ENCODE measurements at regions not wholly inside any gene's neighbourhood (a gene's known extent, or its start where the extent isn't known, plus 50 kb on each side); places are given as distances from the start of the nearest gene placed in this dataset.
"Not testable (repeated sequence)": the region's sequence is repeated elsewhere in the genome, so short reads cannot be mapped to it uniquely, and the experiment has no call there.

DNA sequence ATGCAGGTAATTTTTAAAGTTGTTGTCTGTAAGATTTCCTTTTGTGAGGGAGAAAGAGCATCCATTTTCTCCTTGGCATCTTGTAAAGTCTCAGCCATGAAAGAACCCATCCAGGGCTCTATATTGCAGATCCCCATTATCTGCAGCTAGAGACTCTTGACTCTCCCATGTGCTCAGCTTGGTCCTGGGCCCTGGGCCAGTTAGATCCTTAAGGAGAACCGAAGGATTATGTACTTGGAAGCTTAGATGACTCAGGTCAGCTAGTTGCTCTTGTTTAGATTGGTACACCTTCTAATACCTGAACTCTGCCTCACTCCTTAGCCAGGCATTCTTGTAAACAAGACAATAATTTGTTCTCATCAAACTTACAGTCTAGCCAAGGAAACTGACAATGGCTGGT is 1617.6 kb downstream of the KHDRBS2 start:
- TF ChIP-seq ZNF433 (tag by site-specific recombination; IDR thresholded peaks at IDR 0.05; ENCODE audit: low read depth) (no peak), WT1 (tag by site-specific recombination; IDR thresholded peaks at IDR 0.05) (no peak), ZNF707 (tag by site-specific recombination; IDR thresholded peaks at IDR 0.05) (no peak), ZNF155 (tag by site-specific recombination; IDR thresholded peaks at IDR 0.05) (no peak), ZEB2 (tag by site-specific recombination; IDR thresholded peaks at IDR 0.05) (no peak), ZNF354C (tag by site-specific recombination; IDR thresholded peaks at IDR 0.05; ENCODE audit: borderline replicate concordance, low read depth) (no peak), ZNF558 (tag by site-specific recombination; IDR thresholded peaks at IDR 0.05) (no peak), ZNF747 (tag by site-specific recombination; IDR thresholded peaks at IDR 0.05) (no peak), ZSCAN23 (tag by site-specific recombination; IDR thresholded peaks at IDR 0.05) (no peak), ZNF112 (tag by site-specific recombination; IDR thresholded peaks at IDR 0.05) (no peak), ZNF223 (tag by site-specific recombination; IDR thresholded peaks at IDR 0.05) (no peak), SCRT1 (tag by site-specific recombination; IDR thresholded peaks at IDR 0.05; ENCODE audit: borderline replicate concordance) (no peak)
- TF ChIP-seq, protein P1, sequence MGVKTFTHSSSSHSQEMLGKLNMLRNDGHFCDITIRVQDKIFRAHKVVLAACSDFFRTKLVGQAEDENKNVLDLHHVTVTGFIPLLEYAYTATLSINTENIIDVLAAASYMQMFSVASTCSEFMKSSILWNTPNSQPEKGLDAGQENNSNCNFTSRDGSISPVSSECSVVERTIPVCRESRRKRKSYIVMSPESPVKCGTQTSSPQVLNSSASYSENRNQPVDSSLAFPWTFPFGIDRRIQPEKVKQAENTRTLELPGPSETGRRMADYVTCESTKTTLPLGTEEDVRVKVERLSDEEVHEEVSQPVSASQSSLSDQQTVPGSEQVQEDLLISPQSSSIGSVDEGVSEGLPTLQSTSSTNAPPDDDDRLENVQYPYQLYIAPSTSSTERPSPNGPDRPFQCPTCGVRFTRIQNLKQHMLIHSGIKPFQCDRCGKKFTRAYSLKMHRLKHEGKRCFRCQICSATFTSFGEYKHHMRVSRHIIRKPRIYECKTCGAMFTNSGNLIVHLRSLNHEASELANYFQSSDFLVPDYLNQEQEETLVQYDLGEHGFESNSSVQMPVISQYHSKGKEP (tag by site-specific recombination; IDR thresholded peaks at IDR 0.05), result no peak
- Histone ChIP-seq H3K9me3 (ENCODE audit: control insufficient read depth, insufficient read depth, low read depth, low read length) (no peaks in the 10 kb centered on the region), H3K4me1 (ENCODE audit: control insufficient read depth, insufficient read depth, low read length) (no peaks in the 10 kb centered on the region), H3K27ac (ENCODE audit: extremely low read depth, low read depth, low read length) (no peak overlapping the region), H3K4me3 (ENCODE audit: low read depth, low read length) (no peak overlapping the region), H3K36me3 (ENCODE audit: control insufficient read depth in 2 of 2, insufficient read depth in 1 of 2, low read length in 2 of 2) (no peaks in the 10 kb centered on the region)
- ChIA-PET POLR2A (no interaction called here), CTCF (no interaction called here)

DNA sequence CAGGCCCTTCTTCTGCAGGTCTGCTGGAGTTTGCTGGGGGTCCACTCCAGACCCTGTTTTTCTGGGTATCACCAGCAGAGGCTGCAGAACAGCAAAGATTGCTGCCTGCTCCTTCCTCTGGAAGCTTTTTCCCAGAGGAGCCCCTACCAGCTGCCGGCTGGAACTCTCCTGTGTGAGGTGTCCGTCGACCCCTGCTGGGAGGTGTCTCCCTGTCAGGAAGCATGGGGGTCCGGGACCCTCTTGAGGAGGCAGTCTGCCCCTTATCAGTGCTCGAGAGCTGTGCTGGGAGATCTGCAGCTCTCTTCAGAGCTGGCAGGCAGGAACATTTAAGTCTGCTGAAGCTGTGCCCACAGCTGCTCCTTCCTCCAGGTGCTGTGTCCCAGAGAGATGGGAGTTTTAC is 1622.8 kb downstream of the KHDRBS2 start:
- CTCF ChIA-PET; H3K4me1 ChIP-seq (ENCODE audit: control insufficient read depth, insufficient read depth, low read length); POLR2A ChIA-PET: not testable (repeated sequence)

DNA sequence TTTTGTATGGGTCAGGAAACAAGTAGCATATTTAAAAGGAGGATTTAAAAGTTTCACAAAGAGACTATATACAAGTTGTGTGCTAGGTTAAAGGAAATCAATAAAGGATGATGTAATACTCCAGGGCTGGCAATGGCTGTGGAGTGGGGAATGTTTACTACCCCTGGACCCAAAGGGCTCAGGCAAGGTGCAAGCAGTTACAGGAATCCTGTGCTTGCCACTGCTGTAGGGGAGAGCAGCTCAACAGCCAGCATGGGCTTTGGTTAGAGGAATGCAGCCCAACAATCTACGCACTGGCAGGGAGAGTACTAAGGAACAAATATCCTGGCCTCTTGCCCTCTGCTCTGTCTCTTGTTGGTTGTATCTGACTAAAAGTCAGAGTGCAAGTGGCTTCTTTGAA is 1642.2 kb downstream of the KHDRBS2 start:
- no peaks in the 10 kb centered on the region for H3K36me3 ChIP-seq (ENCODE audit: control insufficient read depth in 2 of 2, insufficient read depth in 1 of 2, low read length in 2 of 2)
- ChIA-PET POLR2A (no interaction called here), CTCF (no interaction called here)
- no peaks in the 10 kb centered on the region for H3K9me3 ChIP-seq (ENCODE audit: control insufficient read depth, insufficient read depth, low read depth, low read length)
- no peak overlapping the region for H3K4me3 ChIP-seq (ENCODE audit: low read depth, low read length)
- H3K4me1 ChIP-seq (ENCODE audit: control insufficient read depth, insufficient read depth, low read length), result no peaks in the 10 kb centered on the region
- H3K27ac ChIP-seq (ENCODE audit: extremely low read depth, low read depth, low read length), result no peak overlapping the region
- TF ChIP-seq ZSCAN18 (tag by site-specific recombination; IDR thresholded peaks at IDR 0.05) (no peak), ZBTB21 (tag by site-specific recombination; IDR thresholded peaks at IDR 0.05) (no peak), ZNF169 (tag by site-specific recombination; IDR thresholded peaks at IDR 0.05) (no peak), ZNF501 (tag by site-specific recombination; IDR thresholded peaks at IDR 0.05) (no peak), SP7 (tag by site-specific recombination; IDR thresholded peaks at IDR 0.05) (no peak), ZNF654 (tag by site-specific recombination; IDR thresholded peaks at IDR 0.05; ENCODE audit: low read depth) (no peak), ZNF132 (tag by site-specific recombination; IDR thresholded peaks at IDR 0.05; ENCODE audit: borderline replicate concordance) (no peak), IKZF3 (tag by site-specific recombination; IDR thresholded peaks at IDR 0.05) (no peak), ZNF544 (tag by site-specific recombination; IDR thresholded peaks at IDR 0.05) (no peak), TCF7L2 (IDR thresholded peaks at IDR 0.05; ENCODE audit: borderline replicate concordance, low read depth, low read length) (no peak), ZNF19 (tag by site-specific recombination; IDR thresholded peaks at IDR 0.05; ENCODE audit: low read depth) (no peak), KLF8 (tag by site-specific recombination; IDR thresholded peaks at IDR 0.05) (no peak), ZNF692 (tag by site-specific recombination; IDR thresholded peaks at IDR 0.05) (no peak)
- TF ChIP-seq, protein P2, sequence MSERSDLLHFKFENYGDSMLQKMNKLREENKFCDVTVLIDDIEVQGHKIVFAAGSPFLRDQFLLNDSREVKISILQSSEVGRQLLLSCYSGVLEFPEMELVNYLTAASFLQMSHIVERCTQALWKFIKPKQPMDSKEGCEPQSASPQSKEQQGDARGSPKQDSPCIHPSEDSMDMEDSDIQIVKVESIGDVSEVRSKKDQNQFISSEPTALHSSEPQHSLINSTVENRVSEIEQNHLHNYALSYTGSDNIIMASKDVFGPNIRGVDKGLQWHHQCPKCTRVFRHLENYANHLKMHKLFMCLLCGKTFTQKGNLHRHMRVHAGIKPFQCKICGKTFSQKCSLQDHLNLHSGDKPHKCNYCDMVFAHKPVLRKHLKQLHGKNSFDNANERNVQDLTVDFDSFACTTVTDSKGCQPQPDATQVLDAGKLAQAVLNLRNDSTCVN (tag by site-specific recombination; optimal IDR thresholded peaks at IDR 0.05), result no peak
- TF ChIP-seq, protein P3, sequence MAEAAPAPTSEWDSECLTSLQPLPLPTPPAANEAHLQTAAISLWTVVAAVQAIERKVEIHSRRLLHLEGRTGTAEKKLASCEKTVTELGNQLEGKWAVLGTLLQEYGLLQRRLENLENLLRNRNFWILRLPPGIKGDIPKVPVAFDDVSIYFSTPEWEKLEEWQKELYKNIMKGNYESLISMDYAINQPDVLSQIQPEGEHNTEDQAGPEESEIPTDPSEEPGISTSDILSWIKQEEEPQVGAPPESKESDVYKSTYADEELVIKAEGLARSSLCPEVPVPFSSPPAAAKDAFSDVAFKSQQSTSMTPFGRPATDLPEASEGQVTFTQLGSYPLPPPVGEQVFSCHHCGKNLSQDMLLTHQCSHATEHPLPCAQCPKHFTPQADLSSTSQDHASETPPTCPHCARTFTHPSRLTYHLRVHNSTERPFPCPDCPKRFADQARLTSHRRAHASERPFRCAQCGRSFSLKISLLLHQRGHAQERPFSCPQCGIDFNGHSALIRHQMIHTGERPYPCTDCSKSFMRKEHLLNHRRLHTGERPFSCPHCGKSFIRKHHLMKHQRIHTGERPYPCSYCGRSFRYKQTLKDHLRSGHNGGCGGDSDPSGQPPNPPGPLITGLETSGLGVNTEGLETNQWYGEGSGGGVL (tag by site-specific recombination; IDR thresholded peaks at IDR 0.05), result no peak

More for the DNA sequence above, 1622.8 kb downstream of the KHDRBS2 start:
- not testable (repeated sequence) for H3K36me3 ChIP-seq (ENCODE audit: control insufficient read depth in 2 of 2, insufficient read depth in 1 of 2, low read length in 2 of 2); H3K27ac ChIP-seq (ENCODE audit: extremely low read depth, low read depth, low read length); H3K4me3 ChIP-seq (ENCODE audit: low read depth, low read length); H3K9me3 ChIP-seq (ENCODE audit: control insufficient read depth, insufficient read depth, low read depth, low read length)

Measured in HEK293 (cell line).